ENCODE measurements at regions not wholly inside any gene's neighbourhood (a gene's known extent, or its start where the extent isn't known, plus 50 kb on each side); places are given as distances from the start of the nearest gene placed in this dataset.
A peak's percentile ranks its signal among the peaks of the same experiment; 100 is the strongest.
"Not testable (repeated sequence)": the region's sequence is repeated elsewhere in the genome, so short reads cannot be mapped to it uniquely, and the experiment has no call there.

DNA sequence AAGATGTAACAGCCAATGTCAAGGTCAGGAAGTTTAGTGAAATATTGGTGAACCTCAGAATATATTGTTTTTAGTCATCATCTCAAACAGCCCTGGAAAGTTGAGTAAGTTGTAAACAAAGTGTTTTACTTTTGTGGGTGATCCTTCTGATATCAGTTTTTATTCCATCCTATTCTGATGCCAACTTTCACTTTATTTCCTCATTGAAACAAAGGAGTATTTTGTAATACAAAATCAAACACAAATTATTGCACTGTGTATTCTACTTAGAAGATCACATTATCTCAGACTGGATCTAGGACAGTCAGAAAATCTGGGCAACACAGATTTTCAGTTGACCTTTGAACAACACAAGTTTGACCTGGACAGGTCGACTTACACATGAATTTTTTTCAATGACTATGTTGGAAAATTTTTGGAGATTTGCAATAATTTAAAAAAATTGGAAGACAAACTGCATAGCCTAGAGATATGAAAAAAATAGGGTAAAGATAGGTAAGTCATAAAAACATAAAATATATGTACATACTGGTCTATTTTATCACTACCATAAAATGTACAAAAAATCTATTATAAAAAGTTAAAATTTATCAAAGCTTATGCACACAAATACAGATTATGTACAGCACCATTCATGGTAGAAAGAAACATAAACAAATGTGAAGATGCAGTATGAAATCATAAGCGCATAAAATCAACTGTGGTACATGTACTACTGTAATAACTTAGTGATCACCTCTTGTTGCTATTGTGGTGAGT, 709.1 kb upstream of the FAM241A start:
- no peak for DNase-seq

DNA sequence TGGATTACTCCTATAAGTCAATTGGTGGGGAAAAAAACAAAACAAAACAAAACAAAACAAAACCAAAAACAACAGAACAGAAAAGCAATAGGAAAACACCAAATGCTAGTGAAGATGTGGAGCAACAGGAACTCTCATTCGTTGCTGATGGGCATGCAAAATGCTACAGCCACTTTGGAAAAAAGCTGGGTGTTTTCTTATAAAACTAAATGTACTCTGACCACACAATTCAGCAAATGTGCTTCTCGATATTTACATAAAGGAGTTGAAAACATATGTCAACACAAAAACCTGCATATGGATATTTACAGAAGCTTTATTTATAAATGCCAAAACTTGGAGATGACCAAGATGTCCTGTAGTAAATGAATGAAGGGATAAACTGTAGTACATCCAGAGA, 703.6 kb upstream of the FAM241A start:
- DNase-seq: no peak

DNA sequence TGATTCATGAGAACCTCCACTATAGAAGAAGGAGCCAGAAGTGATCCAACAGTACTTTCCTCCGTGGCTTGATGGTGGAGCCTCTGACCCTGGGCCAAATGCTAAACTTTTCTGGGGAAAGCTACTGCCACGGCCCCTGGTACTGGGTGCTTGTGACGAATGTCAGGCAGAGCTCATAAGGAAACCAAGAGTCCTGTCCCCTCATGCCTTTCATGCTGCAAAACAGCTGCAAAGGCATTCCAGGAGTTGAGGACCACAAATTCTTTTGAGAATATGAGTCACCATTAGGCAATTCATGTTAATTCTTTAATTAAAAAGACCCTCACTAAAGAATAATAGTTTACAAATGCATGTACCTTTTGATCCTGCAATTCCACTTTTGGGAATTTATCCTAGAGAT, 700.4 kb upstream of the FAM241A start:
- not testable (repeated sequence) for DNase-seq

DNA sequence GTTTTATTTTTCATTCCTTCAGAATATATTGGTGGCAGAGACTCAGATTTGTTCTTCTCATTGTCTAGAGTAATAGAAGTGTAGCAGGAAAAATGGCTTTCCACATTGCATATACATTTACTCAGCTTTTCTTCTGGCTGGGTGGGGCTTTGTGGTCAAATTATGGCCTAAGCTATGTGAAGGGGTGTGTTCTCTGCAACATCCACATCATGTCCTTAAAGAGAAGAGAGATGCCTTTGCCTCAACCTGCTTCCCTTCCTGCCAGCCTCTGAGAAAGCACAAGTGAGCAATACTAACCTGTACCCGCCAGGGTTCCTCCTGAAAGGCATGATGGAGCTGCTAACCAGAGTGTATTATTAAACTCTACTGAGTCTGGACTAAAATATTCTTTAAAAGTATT, 695.6 kb upstream of the FAM241A start:
- no peak for DNase-seq

DNA sequence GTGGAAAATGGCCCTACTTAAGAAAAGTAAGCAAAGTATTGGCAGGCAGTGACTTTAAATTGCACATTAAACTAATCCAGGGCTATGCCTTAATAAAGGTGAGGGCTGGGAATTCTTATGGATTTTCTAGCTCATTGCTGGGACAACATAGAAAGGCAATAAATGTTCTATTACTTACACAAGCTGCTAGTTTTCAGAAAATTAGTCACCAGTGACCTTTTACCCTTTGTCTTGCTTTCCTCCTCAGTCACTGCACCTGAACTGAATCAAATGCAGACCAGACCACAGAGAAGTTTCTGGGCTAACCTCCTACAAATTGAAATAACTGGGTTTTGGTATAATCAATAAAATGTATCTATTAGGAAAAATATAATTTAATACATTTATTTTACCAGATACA, 694.4 kb upstream of the FAM241A start:
- DNase-seq: no peak

DNA sequence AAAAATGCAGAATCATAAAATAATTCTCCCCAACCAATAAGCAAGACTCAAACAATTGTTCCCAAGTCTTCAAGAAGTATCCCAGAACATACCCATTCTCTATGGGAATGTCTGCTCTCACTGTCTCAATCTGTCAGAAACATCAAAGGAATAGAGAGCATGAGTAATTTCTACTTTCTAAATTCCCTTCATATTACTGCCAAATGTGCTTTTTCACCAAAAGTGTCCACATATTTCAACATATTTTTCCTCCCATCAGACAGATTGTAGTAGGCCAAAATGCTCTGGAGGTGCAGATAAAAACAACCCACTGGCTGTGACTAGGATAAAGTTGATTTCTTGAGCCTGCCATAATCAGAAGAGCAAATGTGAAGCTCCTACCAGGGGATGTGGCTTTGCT, 692.0 kb upstream of the FAM241A start:
- DNase-seq: no peak

DNA sequence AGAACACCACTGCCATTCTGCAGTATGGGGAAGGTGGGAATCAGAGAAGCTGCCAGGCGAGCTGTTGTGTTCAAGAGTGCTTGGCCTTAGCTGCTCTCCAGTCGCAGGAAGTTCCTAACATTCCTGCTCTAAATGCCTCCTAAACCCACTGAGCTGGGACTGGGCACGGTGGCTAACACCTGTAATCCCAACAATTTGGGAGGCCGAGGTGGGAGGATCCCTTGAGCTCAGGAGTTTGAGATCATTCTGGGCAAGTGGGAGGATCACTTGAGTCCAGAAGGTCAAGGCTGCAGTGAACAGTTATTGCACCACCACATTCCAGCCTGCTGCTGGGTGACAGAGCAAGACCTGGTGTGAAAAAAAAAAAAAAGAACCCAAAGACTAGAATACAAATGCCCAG, 690.3 kb upstream of the FAM241A start:
- DNase-seq: no peak

DNA sequence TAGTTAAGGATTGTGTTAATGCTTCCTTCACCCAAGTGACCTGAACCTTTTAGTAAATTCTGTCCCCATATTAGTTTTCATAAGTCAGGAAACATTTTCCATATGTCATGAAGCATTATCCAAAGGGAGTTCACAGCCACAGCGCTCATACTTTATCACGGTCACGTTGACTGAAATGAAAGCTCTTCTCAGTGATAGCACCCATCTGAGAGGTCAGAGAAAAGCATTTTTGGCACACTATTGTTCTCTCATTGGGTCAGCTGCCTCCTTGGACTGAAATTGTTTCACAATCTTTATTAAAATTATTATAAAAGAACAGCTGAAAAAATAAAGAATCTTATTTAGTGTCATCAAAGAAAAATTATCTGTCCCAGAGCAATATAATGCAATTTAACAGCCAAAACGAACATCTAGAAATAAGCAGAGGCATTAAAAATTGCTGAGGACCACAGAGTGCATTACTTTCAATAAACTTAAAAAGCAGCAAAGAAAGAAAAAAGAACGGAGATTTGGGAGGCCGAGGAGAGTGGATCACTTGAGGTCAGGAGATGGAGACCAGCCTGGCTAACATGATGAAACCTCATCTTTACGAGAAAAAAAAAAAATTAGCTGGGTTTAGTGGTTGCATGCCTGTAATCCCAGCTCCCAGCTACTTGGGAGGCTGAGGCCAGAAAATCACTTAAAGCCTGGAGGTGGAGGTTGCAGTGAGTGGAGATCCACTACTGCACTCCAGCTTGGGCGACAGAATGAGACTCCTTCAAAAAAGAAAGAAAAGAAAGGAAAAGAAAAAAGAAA, 680.8 kb upstream of the FAM241A start:
- DNase-seq: no peak

DNA sequence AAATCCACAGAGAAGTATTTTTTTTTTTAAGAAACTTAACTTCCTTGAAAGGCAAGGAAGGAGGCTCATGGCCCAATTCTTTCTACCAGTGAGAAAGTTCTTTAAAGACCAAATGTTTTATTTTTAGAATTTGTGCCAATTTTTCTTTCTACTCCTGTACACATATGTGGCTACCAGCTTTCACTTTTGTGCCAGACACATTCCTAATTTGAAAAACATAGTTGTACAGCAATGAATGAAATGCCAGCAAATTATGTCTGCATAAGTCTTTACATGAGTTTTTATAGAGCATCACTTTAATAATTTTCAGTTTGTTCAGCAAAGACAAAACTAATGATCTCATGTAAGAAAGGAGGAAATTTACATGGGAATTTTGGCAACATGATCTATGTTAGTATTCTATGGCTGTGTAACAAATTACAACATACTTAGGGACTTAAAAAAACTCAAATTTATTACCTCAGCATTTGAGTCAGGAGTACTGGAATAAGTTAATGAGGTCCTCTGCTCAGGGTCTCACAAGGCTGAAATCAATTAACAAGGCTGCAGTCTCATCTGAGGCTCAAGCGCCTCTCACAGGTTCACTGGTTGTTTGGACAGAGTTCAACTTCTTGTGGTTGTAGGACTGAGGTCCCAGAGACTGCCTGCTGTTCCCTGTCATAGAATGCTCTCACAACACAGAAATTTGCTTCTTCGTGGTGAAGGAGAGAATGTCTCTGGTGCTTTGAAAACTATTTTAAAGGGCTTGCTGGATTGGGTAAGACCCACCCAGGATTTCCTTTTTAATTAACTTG, 678.2 kb upstream of the FAM241A start:
- DNase-seq: no peak

DNA sequence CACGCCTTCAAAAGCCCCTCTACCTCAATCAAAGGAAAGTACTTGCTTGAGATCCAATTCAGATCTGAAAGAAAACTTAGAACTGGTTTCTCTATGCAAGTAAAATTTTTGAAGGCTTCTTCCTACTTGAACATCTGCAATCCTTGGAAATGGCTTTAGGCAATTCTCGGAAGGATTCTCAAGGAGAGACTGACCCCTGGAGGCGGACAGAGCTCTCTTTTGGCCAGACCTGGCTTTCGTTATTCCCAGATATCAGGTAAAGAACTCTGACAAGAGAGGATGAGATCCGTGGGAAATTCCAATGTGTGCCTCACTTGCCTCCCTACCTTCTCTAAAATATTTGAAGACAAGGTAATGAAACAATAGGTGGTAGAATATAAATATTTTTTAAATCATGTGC, 670.3 kb upstream of the FAM241A start:
- DNase-seq: no peak

DNA sequence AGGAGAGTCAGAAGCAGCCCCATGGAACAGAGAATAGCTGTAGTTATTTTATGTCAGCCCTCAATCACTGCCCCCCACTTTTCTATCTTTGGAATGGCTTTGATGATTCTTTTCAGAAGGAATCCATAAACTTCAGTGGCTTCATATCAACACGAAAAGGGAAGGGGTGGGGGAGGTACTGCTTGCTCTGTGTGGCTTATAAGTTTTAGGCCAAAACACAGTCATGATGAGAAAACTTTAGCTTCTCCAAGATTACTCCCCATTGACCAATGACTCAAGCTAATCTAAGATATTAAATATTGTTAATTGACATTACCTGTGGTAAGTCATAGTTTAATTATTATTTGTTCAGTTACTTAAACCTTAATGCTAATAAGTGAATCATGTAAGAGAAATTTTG, 669.6 kb upstream of the FAM241A start:
- no peak for DNase-seq

DNA sequence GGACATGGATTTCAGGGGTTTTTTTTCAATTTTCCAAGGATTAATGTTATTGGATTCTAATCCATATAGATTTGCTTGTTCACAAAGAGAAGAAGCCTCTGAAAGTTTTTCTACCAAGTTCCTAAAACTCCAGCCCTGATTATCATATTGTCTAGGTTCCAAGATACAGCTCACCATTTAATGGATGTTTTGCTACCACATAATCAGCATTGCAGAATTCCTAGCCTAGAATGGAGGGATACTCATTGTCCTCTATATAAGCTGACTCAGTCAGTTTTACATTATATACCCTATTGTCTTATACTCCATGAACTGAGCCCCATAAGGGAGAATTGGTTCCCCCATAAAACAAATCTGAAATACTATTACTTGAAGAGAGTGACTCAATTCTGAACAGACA, 664.7 kb upstream of the FAM241A start:
- DNase-seq: no peak

DNA sequence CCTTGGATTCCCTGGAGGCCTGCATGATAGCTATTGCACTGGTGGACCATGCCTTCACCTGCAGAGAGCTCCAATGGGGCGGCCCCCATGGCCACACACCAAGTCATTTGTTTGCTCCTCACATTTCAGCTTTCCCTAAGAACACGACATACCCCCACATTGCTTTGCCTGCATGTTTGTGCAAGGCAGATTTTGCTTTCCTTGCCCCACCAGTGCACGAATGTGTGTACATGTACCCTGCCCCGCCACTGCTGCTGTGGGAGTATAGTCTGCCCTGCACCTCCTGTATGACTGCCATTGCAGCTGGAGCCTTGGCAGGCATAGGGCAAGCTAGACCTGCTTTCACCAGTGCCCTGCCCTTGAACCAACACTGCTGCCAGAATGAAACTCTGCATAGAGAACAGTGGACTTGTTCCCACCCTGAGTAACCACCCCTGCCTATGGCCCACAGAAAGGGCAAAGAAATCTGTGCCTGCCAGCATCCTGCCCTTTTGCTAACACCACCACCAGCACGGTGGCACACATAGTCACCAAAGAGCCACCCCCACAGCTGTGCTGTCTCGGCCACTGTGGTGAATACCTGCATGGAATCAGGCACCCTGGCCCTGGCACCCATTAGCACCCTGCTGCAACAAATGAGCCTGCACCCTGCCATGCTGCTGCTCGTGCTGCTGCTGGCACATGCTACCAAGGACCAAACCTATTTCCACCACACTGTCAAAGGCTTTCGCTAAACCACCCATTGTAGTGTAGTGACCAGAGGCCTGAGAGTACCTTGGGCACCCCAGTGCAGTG, 661.7 kb upstream of the FAM241A start:
- DNase-seq: no peak

DNA sequence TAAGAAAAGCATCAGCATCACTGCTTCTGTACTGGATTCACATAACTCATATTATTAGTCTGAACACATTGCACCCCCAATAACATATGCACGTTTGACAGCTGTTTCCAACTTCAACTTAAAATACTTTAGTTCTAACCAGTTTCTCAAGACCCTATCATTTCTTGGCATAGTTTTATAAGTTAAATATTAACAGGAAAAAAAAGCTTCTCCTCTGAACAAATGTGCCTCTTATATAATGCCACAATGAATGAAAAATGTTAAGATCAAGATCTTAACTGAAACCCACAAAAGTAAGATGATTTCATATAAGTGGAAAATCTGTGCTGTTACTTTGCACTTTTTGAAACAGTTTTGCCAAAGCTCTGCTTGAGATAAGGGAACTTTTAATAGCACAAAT, 652.8 kb upstream of the FAM241A start:
- no peak for DNase-seq

DNA sequence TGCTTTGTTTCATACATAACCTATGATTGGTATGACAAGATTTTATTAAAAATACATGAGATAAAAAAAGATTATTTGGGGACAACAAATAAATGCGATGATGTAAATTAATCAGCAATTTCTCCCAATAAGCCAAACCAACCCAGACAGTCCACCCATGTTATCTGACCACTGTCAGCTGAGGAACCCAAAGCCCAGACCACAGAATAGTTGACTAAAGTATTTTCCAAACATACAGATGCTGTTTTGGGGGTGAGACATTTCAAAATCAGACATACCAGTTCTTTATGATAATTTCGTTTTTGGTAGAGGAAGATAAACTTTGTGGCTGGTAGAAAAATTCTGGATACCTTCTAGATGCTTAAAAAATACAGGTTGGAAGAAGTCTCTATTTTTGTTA, 650.8 kb upstream of the FAM241A start:
- no peak for DNase-seq

DNA sequence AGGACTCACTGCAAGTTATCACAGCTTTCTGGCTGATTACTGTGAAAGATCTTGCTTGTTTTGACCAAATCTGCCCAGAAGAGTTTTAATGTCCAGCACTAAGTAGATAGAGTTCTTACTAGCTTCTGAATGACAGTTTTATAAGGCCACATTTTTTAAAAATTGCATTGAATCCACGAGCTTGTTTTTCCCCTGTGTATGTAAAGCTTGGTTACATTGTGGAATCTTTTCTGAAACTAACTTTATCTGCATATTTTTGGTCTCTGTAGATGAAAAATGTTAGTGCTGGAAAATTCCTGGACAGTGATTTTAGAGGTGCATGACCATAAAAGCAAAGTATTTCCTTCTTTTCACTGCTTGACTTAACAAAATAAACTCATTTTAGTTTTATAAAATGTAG, 650.3 kb upstream of the FAM241A start:
- DNase-seq: no peak

DNA sequence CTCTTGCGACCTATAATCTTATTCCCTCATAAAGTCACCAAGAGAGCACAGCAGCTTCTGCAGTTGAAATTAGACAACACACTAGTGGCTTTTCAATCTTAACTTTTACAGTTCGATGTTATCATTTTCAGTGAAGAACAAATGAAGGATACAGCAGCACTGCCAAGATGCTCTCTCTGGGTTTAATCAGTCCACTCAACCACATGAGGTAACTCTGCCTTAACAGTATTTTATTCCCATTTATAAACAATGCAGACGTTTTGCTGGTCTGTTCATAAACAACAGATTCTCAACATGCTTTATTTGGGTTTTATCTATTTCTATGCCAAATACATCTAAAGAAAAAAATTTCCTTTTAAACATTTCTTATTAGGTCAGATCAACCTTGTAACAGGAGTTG, 646.0 kb upstream of the FAM241A start:
- no peak for DNase-seq

DNA sequence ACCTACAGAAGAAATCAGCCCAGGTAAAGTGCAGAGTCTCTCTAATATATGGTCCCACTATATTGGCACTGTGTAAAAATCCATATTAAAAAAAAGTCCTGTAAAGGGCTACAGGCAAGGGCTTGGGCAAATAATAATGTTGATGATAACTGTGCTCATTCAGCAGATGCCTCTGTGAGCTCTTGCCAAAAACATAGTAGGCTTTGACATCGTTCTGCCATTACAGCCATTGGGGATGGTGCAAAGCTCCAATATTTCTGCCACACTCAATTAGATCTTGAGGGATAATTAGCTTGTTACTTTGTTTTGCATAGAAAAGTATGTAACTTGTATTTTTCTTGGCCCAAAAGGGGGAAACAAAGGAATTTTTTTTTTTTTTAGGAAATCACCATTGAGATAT, 645.5 kb upstream of the FAM241A start:
- DNase-seq: no peak

DNA sequence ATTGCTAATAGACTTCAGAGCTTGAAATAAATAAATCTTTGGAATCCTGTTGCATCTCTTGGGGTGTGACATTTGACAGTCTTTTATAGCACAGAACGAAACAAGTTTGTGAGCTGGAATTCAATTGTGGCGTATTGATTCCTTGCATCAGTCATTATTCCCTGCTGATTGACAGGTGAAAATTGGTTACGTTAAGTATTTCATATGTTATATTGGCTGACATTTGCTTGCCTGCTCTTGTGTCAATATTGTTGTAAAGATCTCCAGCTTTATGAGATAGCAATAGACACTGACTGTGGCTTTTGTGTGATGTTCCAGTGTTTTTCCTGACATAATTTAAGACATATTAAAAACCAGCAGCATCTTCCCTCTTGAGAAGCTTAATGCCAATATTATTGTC, 644.4 kb upstream of the FAM241A start:
- no peak for DNase-seq

DNA sequence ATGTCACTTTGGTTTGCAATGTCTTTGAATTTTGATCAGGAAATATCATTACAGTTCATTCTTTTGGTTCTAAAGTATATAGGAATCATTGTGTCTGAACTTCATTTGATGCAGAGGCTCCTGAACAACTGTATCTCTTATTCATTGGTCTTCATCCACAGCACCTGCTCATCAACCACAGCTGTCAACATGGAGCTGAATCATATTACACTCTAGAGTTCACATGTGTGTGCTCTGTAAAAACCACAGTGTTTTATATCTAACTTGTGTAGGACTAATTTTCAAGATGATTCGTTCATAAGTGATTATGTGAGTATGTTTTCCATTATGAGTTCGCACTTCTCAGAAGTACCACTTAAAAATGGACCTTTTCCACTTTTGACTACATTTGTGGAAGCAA, 643.3 kb upstream of the FAM241A start:
- peak; percentile 49 for DNase-seq

DNA sequence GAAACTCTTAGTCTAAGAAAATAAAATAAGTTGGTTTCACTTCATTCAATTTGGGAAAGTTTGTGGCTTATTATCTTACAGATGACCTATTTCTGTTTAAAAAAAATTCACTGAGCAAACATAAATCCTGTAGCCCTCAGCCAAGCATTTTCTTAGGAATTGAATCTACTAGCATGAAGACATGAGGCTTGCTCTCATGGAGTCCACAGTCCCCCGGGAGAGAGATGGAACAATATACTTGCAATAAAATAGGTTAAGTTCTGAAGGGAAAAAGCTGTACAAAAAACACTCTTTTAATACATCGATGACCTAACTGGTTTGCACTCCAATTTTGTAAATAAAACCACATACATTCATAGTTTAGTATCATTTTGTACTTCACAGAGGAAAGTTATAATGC, 642.6 kb upstream of the FAM241A start:
- DNase-seq: no peak

DNA sequence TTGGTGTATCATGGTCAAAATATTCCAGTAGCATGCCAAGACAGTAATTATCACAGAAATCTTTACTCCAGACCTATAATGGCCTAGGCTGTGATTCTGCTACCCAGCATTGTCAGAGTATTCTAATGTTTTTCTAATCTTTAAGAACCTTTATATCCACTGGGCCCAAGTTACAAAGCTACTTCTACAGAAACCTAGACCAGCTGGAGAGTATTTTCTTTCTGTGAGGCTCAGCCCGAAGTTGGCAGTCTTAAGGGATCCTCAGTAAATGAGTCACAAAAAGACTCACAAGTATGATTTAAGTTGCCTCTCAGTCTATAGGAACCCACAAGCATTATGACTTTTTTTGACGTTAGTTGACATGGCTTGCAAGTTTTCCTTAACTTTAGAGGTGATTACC, 638.5 kb upstream of the FAM241A start:
- no peak for DNase-seq

DNA sequence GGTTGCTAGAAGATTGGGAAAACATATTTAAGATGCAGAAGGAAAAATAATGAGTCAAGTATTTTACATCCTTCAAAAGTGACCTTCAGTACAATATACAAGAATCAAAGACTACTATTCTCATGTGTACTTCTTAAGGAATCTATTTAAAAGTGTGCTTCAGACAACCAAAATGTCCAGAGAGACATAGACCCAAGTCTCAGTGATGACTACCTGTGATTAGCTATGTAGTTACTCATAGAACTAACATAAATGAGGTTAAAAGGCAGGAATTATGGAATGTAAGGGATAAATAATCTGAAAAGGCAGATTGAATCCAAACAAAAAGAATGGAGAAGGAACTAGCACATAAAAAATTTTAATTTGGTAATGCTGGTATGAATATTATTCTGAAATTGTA, 634.7 kb upstream of the FAM241A start:
- DNase-seq: no peak
